ENCODE measurements at regions not wholly inside any gene's neighbourhood (a gene's known extent, or its start where the extent isn't known, plus 50 kb on each side); places are given as distances from the start of the nearest gene placed in this dataset.
"Not testable (repeated sequence)": the region's sequence is repeated elsewhere in the genome, so short reads cannot be mapped to it uniquely, and the experiment has no call there.

- no peak for DNase-seq
Observed at GRCh38 chr12:127829281-127830064, 437.5 kb upstream of the TMEM132C start.

- DNase-seq: no peak
Observed at GRCh38 chr12:127830065-127830460, 436.9 kb upstream of the TMEM132C start.

- no peak for DNase-seq
Observed at GRCh38 chr12:127830730-127831129, 436.2 kb upstream of the TMEM132C start.

GRCh38 chr12:127832172-127832571 lies 434.8 kb upstream of the TMEM132C start:
- DNase-seq: no peak

- not testable (repeated sequence) for DNase-seq
Observed at GRCh38 chr12:127836802-127837201, 430.2 kb upstream of the TMEM132C start.

- DNase-seq: no peak
Observed at GRCh38 chr12:127857661-127858060, 409.3 kb upstream of the TMEM132C start.

GRCh38 chr12:127860536-127860935 lies 406.4 kb upstream of the TMEM132C start:
- no peak for DNase-seq

GRCh38 chr12:127861406-127861805 lies 405.6 kb upstream of the TMEM132C start:
- DNase-seq: no peak

- no peak for DNase-seq
Observed at GRCh38 chr12:127873306-127873705, 393.7 kb upstream of the TMEM132C start.

GRCh38 chr12:127881371-127882140 lies 385.4 kb upstream of the TMEM132C start:
- DNase-seq: no peak

- DNase-seq: no peak
Observed at GRCh38 chr12:127883013-127883412, 384.0 kb upstream of the TMEM132C start.

GRCh38 chr12:127885954-127886750 lies 380.8 kb upstream of the TMEM132C start:
- DNase-seq: no peak

- DNase-seq: no peak
Observed at GRCh38 chr12:127886827-127887226, 380.1 kb upstream of the TMEM132C start.

- no peak for DNase-seq
Observed at GRCh38 chr12:127888943-127889719, 377.8 kb upstream of the TMEM132C start.

- DNase-seq: no peak
Observed at GRCh38 chr12:127893895-127894609, 372.9 kb upstream of the TMEM132C start.

- no peak for DNase-seq
Observed at GRCh38 chr12:127896661-127897060, 370.3 kb upstream of the TMEM132C start.

- no peak for DNase-seq
Observed at GRCh38 chr12:127898616-127899015, 368.4 kb upstream of the TMEM132C start.

- DNase-seq: no peak
Observed at GRCh38 chr12:127899971-127900370, 367.0 kb upstream of the TMEM132C start.

- DNase-seq: no peak
Observed at GRCh38 chr12:127900386-127900785, 366.6 kb upstream of the TMEM132C start.

- no peak for DNase-seq
Observed at GRCh38 chr12:127903146-127903545, 363.8 kb upstream of the TMEM132C start.

- no peak for DNase-seq
Observed at GRCh38 chr12:127909041-127909440, 357.9 kb upstream of the TMEM132C start.

GRCh38 chr12:127911291-127911690 lies 355.7 kb upstream of the TMEM132C start:
- no peak for DNase-seq
